Prostate gland (tissue), 2 donors: ENCODE measurements at regions not wholly inside any gene's neighbourhood (a gene's known extent, or its start where the extent isn't known, plus 50 kb on each side); places are given as distances from the start of the nearest gene placed in this dataset.

ENCODE experiments used
- CTCF ChIP-seq, 4 experiments: fragments of 200-600 bp in 2 of 4; fragments of 450-650 bp in 2 of 4; sonication (generic) in 2 of 4; IDR thresholded peaks; 1 replicate in 3 of 4; 2 replicates in 1 of 4; pipeline ENCODE4 v1.5.1; 2016 to 2019; ENCODE audit warnings: antibody characterized with exemption in 4 of 4, mild to moderate bottlenecking in 2 of 4, moderate library complexity in 2 of 4
- POLR2AphosphoS5 ChIP-seq: sonication (generic); formaldehyde crosslinking; IDR thresholded peaks from one replicate; pipeline ENCODE4 v1.6.1; 2017; ENCODE audit warnings: antibody characterized with exemption

- TF ChIP-seq CTCF (IDR thresholded peaks at IDR 0.05) (no peak), POLR2AphosphoS5 (no peak)
Observed at GRCh38 chr21:28540514-28540913, 452.2 kb downstream of the LTN1 start.
